H1 (cell line): ENCODE measurements at regions not wholly inside any gene's neighbourhood (a gene's known extent, or its start where the extent isn't known, plus 50 kb on each side); places are given as distances from the start of the nearest gene placed in this dataset.

ENCODE experiments used
- CTCF ChIA-PET: fragments of 300-600 bp; sonication (Branson Sonifier 250); formaldehyde crosslinking; loops from one replicate; lab custom pipeline; 2021; ENCODE audit not compliant: partially characterized antibody; lab: Charles Lee
- POLR2A ChIA-PET: fragments of 300-600 bp; sonication (Branson Sonifier 250); formaldehyde crosslinking; loops from one replicate; lab custom pipeline; 2021; ENCODE audit warnings: inconsistent platforms; ENCODE audit not compliant: partially characterized antibody; lab: Charles Lee
- DNase-seq, 2 experiments: peaks; one replicate each; pipeline versions ENCODE4 v3.0.0 to v3.0.0-alpha.2; 2010 to 2022; ENCODE audit warnings: low spot score in 2 of 2, low read depth in 1 of 2, mixed read lengths in 1 of 2
- FAIRE-seq: peaks from 2 replicates; lab custom pipeline; 2011; peaks lifted over from hg19 to GRCh38; lab: Jason Lieb, UNC
- H2AFZ ChIP-seq: 2 replicates; pipeline ENCODE4 v1.8.1; 2012; ENCODE audit warnings: low read length, inconsistent platforms
- H2AK5ac ChIP-seq: 2 replicates; pipeline ENCODE4 v1.6.1; 2013; ENCODE audit warnings: low read depth, low read length
- H2BK120ac ChIP-seq: replicated peaks from 2 replicates; pipeline ENCODE3; 2013; ENCODE audit warnings: low read depth, low read length, inconsistent platforms
- H2BK12ac ChIP-seq: 2 replicates; pipeline ENCODE4 v1.6.1; 2013; ENCODE audit warnings: low read depth, low read length
- H2BK15ac ChIP-seq: 2 replicates; pipeline ENCODE4 v1.6.1; 2013; ENCODE audit warnings: low read length
- H2BK20ac ChIP-seq: 2 replicates; pipeline ENCODE4 v1.6.1; 2013; ENCODE audit warnings: low read length
- H2BK5ac ChIP-seq: 2 replicates; pipeline ENCODE4 v1.6.1; 2013; ENCODE audit warnings: low read depth, low read length
- H3K14ac ChIP-seq: 2 replicates; pipeline ENCODE4 v1.6.1; 2013; ENCODE audit warnings: inconsistent platforms; ENCODE audit not compliant: insufficient read length
- H3K18ac ChIP-seq: 2 replicates; pipeline ENCODE4 v1.6.1; 2013; ENCODE audit warnings: low read length; ENCODE audit errors: extremely low read depth
- H3K23ac ChIP-seq: 2 replicates; pipeline ENCODE4 v1.6.1; 2013; ENCODE audit warnings: inconsistent platforms; ENCODE audit not compliant: insufficient read length
- H3K23me2 ChIP-seq: 2 replicates; pipeline ENCODE4 v1.6.1; 2013; ENCODE audit warnings: low read depth, low read length
- H3K27ac ChIP-seq: 2 replicates; pipeline ENCODE4 v1.6.1; 2011; ENCODE audit warnings: low read depth, low read length, inconsistent platforms
- H3K27me3 ChIP-seq, 4 experiments: replicated peaks in 1 of 4; 1 replicate in 1 of 4; 2 replicates in 3 of 4; pipeline versions ENCODE4 v1.6.1 to v1.8.1; 2011 to 2013; ENCODE audit warnings: low read length in 3 of 4, mild to moderate bottlenecking in 3 of 4, inconsistent platforms in 2 of 4, mixed read lengths in 2 of 4, moderate library complexity in 1 of 4; ENCODE audit not compliant: control insufficient read depth in 3 of 4, insufficient read depth in 3 of 4; ENCODE audit errors: extremely low read depth in 1 of 4
- H3K36me3 ChIP-seq, 4 experiments: 2 replicates each; pipeline versions ENCODE4 v1.6.1 to v1.8.1; 2011 to 2013; ENCODE audit warnings: mild to moderate bottlenecking in 4 of 4, low read length in 3 of 4, moderate library complexity in 2 of 4, control low read depth in 1 of 4, inconsistent platforms in 1 of 4; ENCODE audit not compliant: insufficient read depth in 4 of 4, control insufficient read depth in 2 of 4
- H3K4ac ChIP-seq: replicated peaks from 2 replicates; pipeline ENCODE3; 2013; ENCODE audit warnings: low read length, low read depth, mixed read lengths, inconsistent platforms; ENCODE audit not compliant: insufficient read length
- H3K4me1 ChIP-seq, 4 experiments: replicated peaks in 1 of 4; 1 replicate in 1 of 4; 2 replicates in 3 of 4; pipeline versions ENCODE4 v1.6.1 to v1.8.1; 2011 to 2013; ENCODE audit warnings: low read length in 3 of 4, inconsistent platforms in 2 of 4, mixed read lengths in 1 of 4; ENCODE audit not compliant: insufficient read depth in 4 of 4, control insufficient read depth in 3 of 4
- H3K4me2 ChIP-seq, 2 experiments: 2 replicates each; pipeline versions ENCODE4 v1.6.1 to v1.8.1; 2011 to 2013; ENCODE audit warnings: low read depth in 2 of 2, low read length in 2 of 2, control low read depth in 1 of 2, inconsistent platforms in 1 of 2, mild to moderate bottlenecking in 1 of 2; ENCODE audit not compliant: insufficient read depth in 1 of 2
- H3K4me3 ChIP-seq, 4 experiments: fragments of 200-600, 300-600 bp in 1 of 4; sonication (generic), shearing (Covaris generic), sonication (Bioruptor Twin) in 1 of 4; 2 replicates each; pipeline versions ENCODE4 v1.5.1 to v1.8.1; 2011 to 2016; ENCODE audit warnings: low read length in 4 of 4, low read depth in 3 of 4, control low read depth in 2 of 4, inconsistent platforms in 2 of 4, mild to moderate bottlenecking in 2 of 4, mixed read lengths in 1 of 4, moderate library complexity in 1 of 4; ENCODE audit not compliant: insufficient read depth in 2 of 4; ENCODE audit errors: extremely low read depth in 1 of 4
- H3K56ac ChIP-seq: replicated peaks from 2 replicates; pipeline ENCODE3; 2013; ENCODE audit warnings: low read depth, mild to moderate bottlenecking, mixed read lengths, low read length, inconsistent platforms; ENCODE audit not compliant: insufficient read length
- H3K79me1 ChIP-seq: 2 replicates; pipeline ENCODE4 v1.6.1; 2013; ENCODE audit warnings: low read depth, low read length, control low read depth
- H3K79me2 ChIP-seq, 2 experiments: 2 replicates each; pipeline versions ENCODE4 v1.6.1 to v1.8.1; 2012 to 2013; ENCODE audit warnings: low read length in 2 of 2, mild to moderate bottlenecking in 2 of 2, inconsistent platforms in 1 of 2; ENCODE audit not compliant: insufficient read depth in 2 of 2, control insufficient read depth in 1 of 2
- H3K9ac ChIP-seq, 4 experiments: replicated peaks in 1 of 4; 1 replicate in 1 of 4; 2 replicates in 3 of 4; pipeline versions ENCODE4 v1.6.1 to v1.8.1; 2011 to 2013; ENCODE audit warnings: low read depth in 3 of 4, low read length in 3 of 4, control low read depth in 2 of 4, mild to moderate bottlenecking in 2 of 4, moderate library complexity in 2 of 4, inconsistent platforms in 1 of 4; ENCODE audit errors: extremely low read depth in 1 of 4
- H3K9me3 ChIP-seq, 2 experiments: 2 replicates each; pipeline versions ENCODE4 v1.6.1 to v1.8.1; 2012 to 2013; ENCODE audit warnings: mild to moderate bottlenecking in 2 of 2, moderate library complexity in 2 of 2, control low read depth in 1 of 2, inconsistent platforms in 1 of 2, low read depth in 1 of 2, low read length in 1 of 2, mixed read lengths in 1 of 2; ENCODE audit not compliant: insufficient read depth in 2 of 2
- H4K20me1 ChIP-seq, 2 experiments: replicated peaks in 1 of 2; 2 replicates each; pipeline versions ENCODE3 to v1.8.1; 2011 to 2013; ENCODE audit warnings: inconsistent platforms in 2 of 2, low read length in 2 of 2, mild to moderate bottlenecking in 1 of 2; ENCODE audit not compliant: insufficient read depth in 2 of 2, control insufficient read depth in 1 of 2
- H4K5ac ChIP-seq: 2 replicates; pipeline ENCODE4 v1.6.1; 2013; ENCODE audit warnings: low read length, low read depth, mixed read lengths, inconsistent platforms; ENCODE audit not compliant: insufficient read length
- H4K8ac ChIP-seq: 2 replicates; pipeline ENCODE4 v1.8.0; 2013; ENCODE audit warnings: mild to moderate bottlenecking, moderate library complexity, low read length, inconsistent platforms; ENCODE audit not compliant: insufficient read depth; ENCODE audit errors: extremely low read depth
- H4K91ac ChIP-seq: replicated peaks from 2 replicates; pipeline ENCODE3; 2013; ENCODE audit warnings: low read length, mixed read lengths, inconsistent platforms; ENCODE audit not compliant: insufficient read length
- GTF2F1 ChIP-seq: IDR thresholded peaks from 2 replicates; pipeline ENCODE4 v1.6.1; 2012; ENCODE audit warnings: low read depth, low read length, improper control_type of control experiment, borderline replicate concordance
- WGBS, 2 experiments: shearing (Covaris generic) in 1 of 2; methylation state at CpG; one replicate each; pipeline versions ENCODE4 v1.1.6 to v1.1.7; 2013 to 2015; ENCODE audit warnings: low lambda C conversion rate in 2 of 2, mixed read lengths in 2 of 2, inconsistent platforms in 1 of 2, low coverage in 1 of 2, missing lambda C conversion rate in 1 of 2; ENCODE audit not compliant: insufficient replicate concordance in 2 of 2, insufficient coverage in 1 of 2, insufficient read length in 1 of 2; ENCODE audit errors: extremely low coverage in 1 of 2, missing lambda C conversion rate in 1 of 2; 5-methylcytosine and 5-hydroxymethylcytosine counted together

DNA sequence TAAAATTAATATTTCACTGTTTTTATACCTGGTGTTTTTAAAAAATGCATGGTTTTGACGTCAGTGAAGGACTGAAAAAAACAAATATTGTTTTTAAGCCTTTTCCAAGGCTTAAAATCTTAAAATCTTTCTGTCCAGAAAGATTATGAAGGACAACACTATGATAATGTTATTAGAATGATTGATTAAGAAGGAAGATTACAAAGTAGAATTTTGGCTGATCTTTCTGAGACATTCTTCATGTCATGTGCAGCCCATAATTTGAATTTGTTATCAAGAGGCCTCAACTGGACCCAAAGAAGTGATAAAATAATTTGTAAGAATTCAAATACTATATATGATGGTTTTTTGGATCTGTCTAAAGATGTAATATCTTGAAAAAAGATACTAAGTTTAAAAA, 584.4 kb upstream of the CXADR start:
- 0% methylated on average over 1 of the region's 1 CpG; no CpG with 5 or more reads in 1 of the 2 experiments for WGBS, 2 experiments
- Histone ChIP-seq H3K27me3 (no peaks in the 10 kb centered on the region), H3K4me3 (no peak overlapping the region), H2BK20ac (no peak overlapping the region), H3K27ac (no peak overlapping the region), H3K79me1 (no peaks in the 10 kb centered on the region), H2BK15ac (no peak overlapping the region), H3K4me1 (peaks cover 0 to 4% (median 1%) of the 10 kb centered on the region in 4 experiments; a peak in 2 of 7 replicates), H3K79me2 (no peaks in the 10 kb centered on the region), H3K23me2 (no peaks in the 10 kb centered on the region), H4K20me1 (no peaks in the 10 kb centered on the region), H2BK12ac (no peak overlapping the region), H4K5ac (no peak overlapping the region), H2BK5ac (no peak overlapping the region), H3K4me2 (no peak overlapping the region), H2BK120ac (no peak overlapping the region), H3K9me3 (no peaks in the 10 kb centered on the region), H3K4ac (no peak overlapping the region), H3K56ac (no peak overlapping the region), H4K8ac (no peak overlapping the region), H3K18ac (no peak overlapping the region), H2AK5ac (no peak overlapping the region), H4K91ac (no peak overlapping the region), H2AFZ (no peak overlapping the region), H3K9ac (no peak overlapping the region), H3K14ac (no peak overlapping the region), H3K23ac (no peak overlapping the region), H3K36me3 (no peaks in the 10 kb centered on the region)
- ChIA-PET POLR2A (no interaction called here), CTCF (no interaction called here)
- DNase-seq = no peak
- no peak for FAIRE-seq
- TF ChIP-seq GTF2F1 = no peak
